H4 (cell line): ENCODE measurements at regions not wholly inside any gene's neighbourhood (a gene's known extent, or its start where the extent isn't known, plus 50 kb on each side); places are given as distances from the start of the nearest gene placed in this dataset.
"Not testable (repeated sequence)": the region's sequence is repeated elsewhere in the genome, so short reads cannot be mapped to it uniquely, and the experiment has no call there.

Experiments
- DNase-seq: peaks from one replicate; pipeline ENCODE4 v3.0.0-alpha.2; 2015; ENCODE audit warnings: low spot score

GRCh38 chrX:56130031-56130430 is 102.1 kb upstream of the KLF8 start:
- DNase-seq, result no peak

DNA sequence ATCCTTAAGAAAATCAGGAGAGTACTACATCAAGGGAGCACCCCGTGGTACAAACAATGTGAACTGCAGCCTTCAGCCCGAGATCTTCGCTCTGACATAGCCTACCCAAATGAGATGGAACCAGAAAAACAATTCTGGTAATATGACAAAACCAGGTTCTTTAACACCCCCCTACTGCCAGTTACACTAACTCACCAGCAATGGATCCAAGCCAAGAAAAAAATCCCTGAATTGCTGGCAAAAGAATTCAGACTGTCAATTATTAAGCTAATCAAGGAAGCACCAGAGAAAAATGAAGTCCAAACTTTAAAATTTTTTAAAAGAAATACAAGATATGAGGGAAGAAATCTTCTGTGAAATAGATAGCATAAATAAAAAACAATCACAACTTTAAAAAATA is 101.7 kb upstream of the KLF8 start:
- DNase-seq, result no peak

DNA sequence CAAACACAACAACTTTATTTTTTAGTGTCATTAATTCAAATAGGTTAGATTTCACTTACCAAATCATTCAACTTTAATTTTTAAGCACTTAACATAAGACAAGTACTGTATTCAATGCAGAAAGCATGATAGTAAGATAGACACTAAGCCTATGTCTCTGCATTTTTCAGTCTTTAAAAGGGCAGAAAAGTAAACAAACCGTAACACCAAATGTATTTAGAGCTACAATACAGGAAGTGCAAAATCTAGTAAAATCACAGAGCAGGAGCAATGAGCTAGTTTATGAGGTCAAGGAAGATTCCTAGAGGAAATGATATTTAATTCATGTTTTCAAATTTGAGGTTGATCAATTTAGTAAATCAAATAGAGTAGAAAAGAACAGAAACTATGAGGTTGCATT is 68.0 kb upstream of the KLF8 start:
- not testable (repeated sequence) for DNase-seq
